IMR-90 (cell line): ENCODE measurements at regions not wholly inside any gene's neighbourhood (a gene's known extent, or its start where the extent isn't known, plus 50 kb on each side); places are given as distances from the start of the nearest gene placed in this dataset.

Source experiments
- ATAC-seq: fragments of 200-7000 bp; cut with Tn5 transposase; 2 replicates; pipeline ENCODE4 v1.9.1; 2020; ENCODE audit warnings: low read depth, mild to moderate bottlenecking, moderate library complexity
- BruUV-seq: library from RNA; stranded (reverse); fragments of 400-500 nt; replicated peaks from 2 replicates; lab custom pipeline; 2021; lab: Mats Ljungman, UMichigan
- CTCF ChIA-PET: fragments of 300-600 bp; formaldehyde crosslinking; extraction: SDS; loops from one replicate; lab custom pipeline; 2021; ENCODE audit warnings: antibody characterized with exemption; lab: Yijun Ruan, JAX
- POLR2A ChIA-PET: fragments of 300-600 bp; sonication (Branson Sonifier 250); formaldehyde crosslinking; loops from one replicate; lab custom pipeline; 2022; ENCODE audit warnings: antibody characterized with exemption; ENCODE audit not compliant: unreplicated experiment; lab: Charles Lee
- DNase-seq: peaks from one replicate; pipeline ENCODE4 v3.0.0; 2013
- H2AFZ ChIP-seq: replicated peaks from 2 replicates; pipeline ENCODE3; 2013; ENCODE audit warnings: low read length, mild to moderate bottlenecking; ENCODE audit not compliant: poor library complexity
- H2AK5ac ChIP-seq: 2 replicates; pipeline ENCODE4 v1.6.1; 2013; ENCODE audit warnings: low read depth, low read length, inconsistent platforms
- H2AK9ac ChIP-seq: replicated peaks from 2 replicates; pipeline ENCODE3; 2013; ENCODE audit warnings: mild to moderate bottlenecking, low read depth, low read length, moderate library complexity; ENCODE audit not compliant: poor library complexity
- H2BK120ac ChIP-seq: 2 replicates; pipeline ENCODE4 v1.6.1; 2013; ENCODE audit warnings: low read depth, low read length, inconsistent platforms
- H2BK15ac ChIP-seq: 3 replicates; pipeline ENCODE4 v1.6.1; 2013; ENCODE audit warnings: low read depth, low read length, inconsistent platforms
- H2BK20ac ChIP-seq: 2 replicates; pipeline ENCODE4 v1.6.1; 2013; ENCODE audit warnings: low read depth, mild to moderate bottlenecking, inconsistent platforms, low read length, moderate library complexity
- H2BK5ac ChIP-seq: 2 replicates; pipeline ENCODE4 v1.6.1; 2013; ENCODE audit warnings: mild to moderate bottlenecking, low read depth, low read length, inconsistent platforms; ENCODE audit not compliant: poor library complexity, severe bottlenecking
- H3K14ac ChIP-seq: replicated peaks from 2 replicates; pipeline ENCODE4 v1.6.1; 2013; ENCODE audit warnings: low read depth, low read length, inconsistent platforms
- H3K18ac ChIP-seq: 2 replicates; pipeline ENCODE4 v1.6.1; 2013; ENCODE audit warnings: low read depth, low read length, control low read depth
- H3K23ac ChIP-seq: 2 replicates; pipeline ENCODE4 v1.6.1; 2013; ENCODE audit warnings: low read depth, low read length, inconsistent platforms
- H3K27ac ChIP-seq: 2 replicates; pipeline ENCODE4 v1.5.1; 2013; ENCODE audit warnings: mild to moderate bottlenecking, control low read depth, low read length; ENCODE audit not compliant: insufficient read depth
- H3K27me3 ChIP-seq: 2 replicates; pipeline ENCODE4 v1.6.1; 2013; ENCODE audit warnings: low read length; ENCODE audit not compliant: control insufficient read depth, insufficient read depth
- H3K36me3 ChIP-seq: 2 replicates; pipeline ENCODE4 v1.6.1; 2013; ENCODE audit warnings: low read length, mixed read lengths; ENCODE audit not compliant: control insufficient read depth, insufficient read depth
- H3K4ac ChIP-seq: 2 replicates; pipeline ENCODE4 v1.6.1; 2013; ENCODE audit warnings: low read depth, low read length, inconsistent platforms
- H3K4me1 ChIP-seq: 2 replicates; pipeline ENCODE4 v1.6.1; 2013; ENCODE audit warnings: low read length, mixed read lengths; ENCODE audit not compliant: control insufficient read depth, insufficient read depth
- H3K4me2 ChIP-seq: 2 replicates; pipeline ENCODE4 v1.6.1; 2013; ENCODE audit warnings: low read depth, mild to moderate bottlenecking, control low read depth, low read length, moderate library complexity
- H3K4me3 ChIP-seq: 2 replicates; pipeline ENCODE4 v1.5.1; 2013; ENCODE audit warnings: low read depth, mild to moderate bottlenecking, control low read depth, low read length, moderate library complexity; ENCODE audit not compliant: insufficient read depth
- H3K56ac ChIP-seq: 2 replicates; pipeline ENCODE4 v1.6.1; 2013; ENCODE audit warnings: low read length, inconsistent platforms; ENCODE audit not compliant: insufficient read depth; ENCODE audit errors: extremely low read depth
- H3K79me1 ChIP-seq, 2 experiments: 2 replicates each; pipeline ENCODE4 v1.6.1; 2013; ENCODE audit warnings: low read length in 2 of 2, inconsistent platforms in 1 of 2, low read depth in 1 of 2
- H3K9ac ChIP-seq: 2 replicates; pipeline ENCODE4 v1.6.1; 2013; ENCODE audit warnings: low read depth, low read length, control low read depth
- H3K9me1 ChIP-seq: 2 replicates; pipeline ENCODE4 v1.6.1; 2013; ENCODE audit warnings: low read length, inconsistent platforms; ENCODE audit not compliant: insufficient read depth
- H3K9me3 ChIP-seq: 2 replicates; pipeline ENCODE4 v1.6.1; 2013; ENCODE audit warnings: low read length; ENCODE audit not compliant: control insufficient read depth, insufficient read depth
- H4K20me1 ChIP-seq: 2 replicates; pipeline ENCODE4 v1.6.1; 2013; ENCODE audit warnings: low read length, inconsistent platforms; ENCODE audit not compliant: insufficient read depth
- H4K5ac ChIP-seq: 2 replicates; pipeline ENCODE4 v1.6.1; 2013; ENCODE audit warnings: mild to moderate bottlenecking, low read depth, low read length, control low read depth
- H4K8ac ChIP-seq, 2 experiments: 2 replicates each; pipeline ENCODE4 v1.6.1; 2013; ENCODE audit warnings: low read depth in 2 of 2, low read length in 2 of 2, control low read depth in 1 of 2, inconsistent platforms in 1 of 2
- H4K91ac ChIP-seq: 2 replicates; pipeline ENCODE4 v1.6.1; 2013; ENCODE audit warnings: low read depth, low read length, inconsistent platforms; ENCODE audit not compliant: insufficient read depth
- CEBPB ChIP-seq: IDR thresholded peaks from 2 replicates; pipeline ENCODE4 v1.6.1; 2012; ENCODE audit warnings: low read depth, low read length, improper control_type of control experiment
- WGBS, 2 experiments: methylation state at CpG; one replicate each; pipeline versions ENCODE4 v1.1.5 to v1.1.7; 2013; ENCODE audit warnings: missing lambda C conversion rate in 2 of 2; ENCODE audit not compliant: insufficient read length in 1 of 2; ENCODE audit errors: extremely low coverage in 2 of 2; 5-methylcytosine and 5-hydroxymethylcytosine counted together
- dilution Hi-C: fragments of 300-500 bp; cut with HindIII; formaldehyde crosslinking; loops from one replicate; pipeline ENCODE4 v1.14.3; 2018; ENCODE audit warnings: low sequenced_read_pairs; ENCODE audit not compliant: unreplicated experiment
- in situ Hi-C: fragments of 300-500 bp; cut with MboI; formaldehyde crosslinking; loops from 3 replicates; pipeline ENCODE4 v1.14.3; 2019; ENCODE audit warnings: low sequenced_read_pairs, inconsistent platforms, mixed read lengths
- intact Hi-C: fragments of 100-400 bp; cut with micrococcal nuclease; formaldehyde crosslinking; loops from 2 replicates; pipeline ENCODE4 v1.10.0; 2022
- TF ChIP-seq, protein P1 (sequence below): fragments of 150-350 bp; IDR thresholded peaks from 2 replicates; pipeline ENCODE4 v1.6.1; 2017; ENCODE audit warnings: mild to moderate bottlenecking, antibody characterized with exemption, low read length, low read depth

DNA sequence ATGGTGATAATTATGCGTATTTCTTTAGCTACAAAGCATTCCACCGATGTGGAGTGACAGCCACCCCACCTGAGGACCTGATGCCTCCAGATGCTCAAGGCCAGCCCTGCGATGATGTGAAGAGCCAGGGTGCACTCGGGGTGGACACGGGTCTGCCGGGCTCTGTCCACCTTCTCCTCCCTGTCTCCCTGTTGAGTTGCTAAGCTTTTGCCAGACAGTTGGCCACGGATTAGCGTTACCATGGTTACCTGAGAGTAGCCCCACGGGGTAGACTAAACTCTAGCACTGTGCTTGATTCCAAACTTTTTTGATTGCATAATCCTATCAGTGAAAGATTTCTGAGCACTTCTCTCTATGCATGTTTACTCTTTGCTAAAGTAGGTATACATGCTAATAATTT lies 86.2 kb downstream of the SMIM21 start:
- Histone ChIP-seq H2BK5ac (no peak overlapping the region), H2AK9ac (no peak overlapping the region), H2BK15ac (no peak overlapping the region), H2BK120ac (no peak overlapping the region), H3K9ac (no peak overlapping the region), H3K9me1 (no peaks in the 10 kb centered on the region), H4K8ac (no peak overlapping the region), H4K5ac (no peak overlapping the region), H2BK20ac (no peak overlapping the region), H4K20me1 (no peaks in the 10 kb centered on the region), H3K27ac (no peak overlapping the region), H3K14ac (no peak overlapping the region), H4K91ac (no peak overlapping the region), H3K4me2 (no peak overlapping the region), H3K4me1 (no peaks in the 10 kb centered on the region), H3K27me3 (peaks cover 2% of the 10 kb centered on the region), H3K23ac (no peak overlapping the region), H2AFZ (no peak overlapping the region), H2AK5ac (no peak overlapping the region), H3K4ac (no peak overlapping the region), H3K56ac (no peak overlapping the region), H3K9me3 (no peaks in the 10 kb centered on the region), H3K36me3 (no peaks in the 10 kb centered on the region), H3K79me1 (no peaks in the 10 kb centered on the region), H3K4me3 (no peak overlapping the region), H3K18ac (no peak overlapping the region)
- ATAC-seq, result no peak; the same call in 1 of the 2 replicates
- DNase-seq, result no peak
- in situ Hi-C loops, result no loop called here
- POLR2A ChIA-PET, result no interaction called here
- no TSS peak for BruUV-seq
- 44% methylated on average over 4 of the region's 9 CpGs; no CpG with 5 or more reads in 1 of the 2 experiments for WGBS, 2 experiments
- dilution Hi-C loops, result no loop called here
- peak; percentile 45 for TF ChIP-seq CEBPB
- TF ChIP-seq, protein P1, sequence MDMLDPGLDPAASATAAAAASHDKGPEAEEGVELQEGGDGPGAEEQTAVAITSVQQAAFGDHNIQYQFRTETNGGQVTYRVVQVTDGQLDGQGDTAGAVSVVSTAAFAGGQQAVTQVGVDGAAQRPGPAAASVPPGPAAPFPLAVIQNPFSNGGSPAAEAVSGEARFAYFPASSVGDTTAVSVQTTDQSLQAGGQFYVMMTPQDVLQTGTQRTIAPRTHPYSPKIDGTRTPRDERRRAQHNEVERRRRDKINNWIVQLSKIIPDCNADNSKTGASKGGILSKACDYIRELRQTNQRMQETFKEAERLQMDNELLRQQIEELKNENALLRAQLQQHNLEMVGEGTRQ, result no peak
- CTCF ChIA-PET, result interaction anchor here (0.5 kb wide), 1 partner anchor 33 kb away, joined by 3 read pairs; no protein-coding TSS in a partner anchor
- intact Hi-C loops, result no loop called here
